Testis (tissue), 2 donors: ENCODE measurements at regions not wholly inside any gene's neighbourhood (a gene's known extent, or its start where the extent isn't known, plus 50 kb on each side); places are given as distances from the start of the nearest gene placed in this dataset.

Experiments
- DNase-seq: peaks from one replicate; pipeline ENCODE4 v3.0.0-alpha.2; 2019
- H3K27ac ChIP-seq, 2 donors: fragments of 200-600 bp; sonication (generic); one replicate each; pipeline ENCODE4 v1.5.1; 2019
- H3K27me3 ChIP-seq: fragments of 200-600 bp; sonication (generic); one replicate; pipeline ENCODE4 v1.5.1; 2019
- H3K36me3 ChIP-seq: fragments of 200-600 bp; sonication (generic); one replicate; pipeline ENCODE4 v1.5.1; 2017; ENCODE audit warnings: low read depth; ENCODE audit errors: missing control alignments
- H3K4me1 ChIP-seq: fragments of 200-600 bp; sonication (generic); one replicate; pipeline ENCODE4 v1.5.1; 2019
- H3K4me3 ChIP-seq, 2 donors: fragments of 200-600 bp; sonication (generic); one replicate each; pipeline ENCODE4 v1.5.1; 2017 to 2019
- H3K9me3 ChIP-seq: fragments of 200-600 bp; sonication (generic); one replicate; pipeline ENCODE4 v1.5.1; 2017
- CTCF ChIP-seq, 3 experiments: fragments of 450-650 bp in 2 of 3; fragments of 200-600 bp in 1 of 3; sonication (generic) in 1 of 3; IDR thresholded peaks; one replicate each; pipeline ENCODE4 v1.5.1; 2016 to 2019; ENCODE audit warnings: antibody characterized with exemption in 3 of 3, mild to moderate bottlenecking in 2 of 3, moderate library complexity in 1 of 3
- POLR2A ChIP-seq: fragments of 450-650 bp; IDR thresholded peaks from one replicate; pipeline ENCODE4 v1.6.1; 2017; ENCODE audit warnings: antibody characterized with exemption, mild to moderate bottlenecking, moderate library complexity
- WGBS, 2 donors: methylation state at CpG; one replicate each; pipeline ENCODE4 v1.1.5; 2018; 5-methylcytosine and 5-hydroxymethylcytosine counted together
- intact Hi-C: fragments of 100-400 bp; cut with DNase I; formaldehyde crosslinking; loops from one replicate; pipeline ENCODE4 v1.15.1; 2023; ENCODE audit warnings: low total_unique reads

- no peaks in the 10 kb centered on the region for H3K36me3 ChIP-seq
- TF ChIP-seq POLR2A: no peak
- no peak for TF ChIP-seq CTCF (IDR thresholded peaks at IDR 0.05)
- H3K27ac ChIP-seq: peak overlapping the region in 1 of 2 donors; percentile 60
- no peak overlapping the region for H3K4me3 ChIP-seq
- H3K4me1 ChIP-seq: peaks cover 19% of the 10 kb centered on the region
- intact Hi-C loops: no loop called here
- H3K27me3 ChIP-seq: no peaks in the 10 kb centered on the region
- no peaks in the 10 kb centered on the region for H3K9me3 ChIP-seq
- no peak for DNase-seq
Observed at GRCh38 chr21:16372586-16372985, 642.8 kb downstream of the USP25 start.

- WGBS, 2 donors: 18 to 52% methylated on average over 2 of the region's 2 CpGs
- peak; percentile 31 for DNase-seq
- H3K27ac ChIP-seq: peak overlapping the region; percentile 81 to 87
- no peak overlapping the region for H3K4me3 ChIP-seq
- intact Hi-C loops: no loop called here
- peaks cover 32% of the 10 kb centered on the region for H3K4me1 ChIP-seq
- H3K9me3 ChIP-seq: no peaks in the 10 kb centered on the region
- no peaks in the 10 kb centered on the region for H3K36me3 ChIP-seq
- no peaks in the 10 kb centered on the region for H3K27me3 ChIP-seq
- TF ChIP-seq CTCF (IDR thresholded peaks at IDR 0.05) (no peak), POLR2A (no peak)
Observed at GRCh38 chr21:16376673-16377072, 646.9 kb downstream of the USP25 start.

GRCh38 chr21:16377120-16377658 lies 647.4 kb downstream of the USP25 start:
- Histone ChIP-seq H3K36me3 (no peaks in the 10 kb centered on the region), H3K4me1 (peaks cover 32% of the 10 kb centered on the region), H3K4me3 (no peak overlapping the region), H3K27me3 (no peaks in the 10 kb centered on the region), H3K9me3 (no peaks in the 10 kb centered on the region), H3K27ac (peak overlapping the region; percentile 81 to 87)
- intact Hi-C loops: no loop called here
- DNase-seq: no peak
- 54 to 74% methylated on average over 6 of the region's 6 CpGs for WGBS, 2 donors
- TF ChIP-seq POLR2A (no peak), CTCF (IDR thresholded peaks at IDR 0.05) (no peak)

DNA sequence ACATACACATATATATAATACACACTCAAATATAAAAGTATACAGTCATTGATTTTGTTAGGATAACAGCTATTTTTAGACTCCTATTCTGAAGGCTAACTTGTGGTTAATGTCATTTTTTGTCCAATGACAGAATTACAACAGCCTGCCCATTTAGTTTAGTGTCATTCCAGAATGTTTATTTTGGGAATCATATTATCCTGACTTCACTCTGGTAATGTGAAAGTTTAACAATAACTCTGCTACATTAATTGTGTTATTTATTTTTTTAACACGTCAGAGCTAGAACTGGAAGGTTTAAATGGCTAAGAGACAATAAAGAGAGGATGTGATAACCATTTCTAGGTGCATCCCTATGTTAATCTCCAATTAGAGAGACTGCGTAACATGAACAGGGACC lies 648.1 kb downstream of the USP25 start:
- peak overlapping the region; percentile 81 to 87 for H3K27ac ChIP-seq

More for the DNA sequence above, 648.1 kb downstream of the USP25 start:
- Histone ChIP-seq H3K9me3 (no peaks in the 10 kb centered on the region), H3K4me1 (peaks cover 32% of the 10 kb centered on the region), H3K27me3 (no peaks in the 10 kb centered on the region), H3K4me3 (no peak overlapping the region), H3K36me3 (no peaks in the 10 kb centered on the region)
- intact Hi-C loops: no loop called here
- TF ChIP-seq CTCF (IDR thresholded peaks at IDR 0.05) (no peak), POLR2A (no peak)
- no peak for DNase-seq
- 66 to 74% methylated on average over 2 of the region's 2 CpGs for WGBS, 2 donors
